ENCODE measurements at regions not wholly inside any gene's neighbourhood (a gene's known extent, or its start where the extent isn't known, plus 50 kb on each side); places are given as distances from the start of the nearest gene placed in this dataset.
"Not testable (repeated sequence)": the region's sequence is repeated elsewhere in the genome, so short reads cannot be mapped to it uniquely, and the experiment has no call there.

DNA sequence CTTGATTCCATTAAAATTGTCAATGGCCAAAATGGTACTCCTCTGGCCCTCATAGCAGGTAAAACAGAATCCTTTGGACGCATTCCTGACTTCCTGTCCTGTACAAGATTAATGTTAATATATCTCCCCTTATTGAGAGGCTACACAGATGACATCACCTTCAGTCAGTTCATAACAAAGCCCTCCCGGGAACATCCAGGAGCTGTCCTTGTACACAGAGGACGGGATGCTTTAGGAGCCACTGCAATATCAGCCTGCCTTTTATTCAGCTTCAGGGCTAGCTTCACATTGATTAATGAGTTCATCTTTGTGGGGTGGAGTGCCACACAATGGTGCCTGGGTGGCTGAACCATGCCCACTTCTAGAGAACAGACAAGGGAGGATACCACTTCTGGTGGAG is 235.1 kb downstream of the NRIP1 start:
- intact Hi-C loops (cut with micrococcal nuclease) = no loop called here
- Mint-ChIP-seq H3K9me3 (no peaks in the 10 kb centered on the region), H3K4me1 (ENCODE audit: low read depth) (no peaks in the 10 kb centered on the region), H3K27ac (no peak overlapping the region), H3K4me3 (no peak overlapping the region), H3K36me3 (ENCODE audit: low read depth) (no peaks in the 10 kb centered on the region), H3K27me3 (no peaks in the 10 kb centered on the region)

DNA sequence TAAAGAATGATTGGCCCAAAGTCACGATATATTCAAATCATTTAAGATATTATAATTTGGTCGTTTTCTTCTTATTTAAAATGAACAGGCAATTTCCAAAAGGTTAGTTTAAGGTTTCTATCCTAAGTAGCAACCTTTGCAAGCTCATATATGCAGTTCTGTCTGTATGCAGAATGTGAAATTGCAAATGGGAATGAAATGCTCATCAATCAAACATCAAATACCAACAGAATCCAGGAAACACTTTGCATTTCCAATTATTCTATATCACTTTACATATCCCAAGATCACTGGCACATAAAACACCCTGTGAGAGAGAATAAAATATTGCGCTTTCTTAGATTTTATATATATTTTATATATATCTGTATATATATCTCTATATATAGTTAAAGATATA is 237.3 kb downstream of the NRIP1 start:
- no peaks in the 10 kb centered on the region for H3K36me3 Mint-ChIP-seq (ENCODE audit: low read depth)
- no peaks in the 10 kb centered on the region for H3K27me3 Mint-ChIP-seq
- no peak overlapping the region for H3K27ac Mint-ChIP-seq
- intact Hi-C loops (cut with micrococcal nuclease) = no loop called here
- H3K4me1 Mint-ChIP-seq (ENCODE audit: low read depth) = no peaks in the 10 kb centered on the region
- no peak overlapping the region for H3K4me3 Mint-ChIP-seq
- H3K9me3 Mint-ChIP-seq = no peaks in the 10 kb centered on the region

DNA sequence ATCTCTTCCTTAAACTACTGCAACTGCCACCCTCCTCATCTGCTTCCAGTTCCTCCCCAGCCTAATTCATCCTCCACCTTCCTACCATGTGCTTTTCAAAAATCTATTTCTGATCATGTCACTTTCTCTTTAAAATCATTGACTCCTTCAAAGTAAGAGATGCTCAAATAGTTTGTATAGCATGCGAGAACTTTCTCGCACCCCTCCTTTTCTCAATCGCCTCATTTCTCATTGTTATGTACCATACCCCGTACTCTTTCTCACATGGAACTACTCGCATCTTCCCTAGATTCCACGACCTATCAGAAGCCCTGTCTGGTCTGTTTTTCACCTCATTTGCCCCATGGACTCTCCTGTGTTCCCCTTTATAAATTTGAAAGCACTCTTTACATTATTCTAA is 238.2 kb downstream of the NRIP1 start:
- Mint-ChIP-seq H3K27me3 (no peaks in the 10 kb centered on the region), H3K4me3 (no peak overlapping the region), H3K36me3 (ENCODE audit: low read depth) (no peaks in the 10 kb centered on the region), H3K9me3 (no peaks in the 10 kb centered on the region), H3K27ac (no peak overlapping the region), H3K4me1 (ENCODE audit: low read depth) (no peaks in the 10 kb centered on the region)
- intact Hi-C loops (cut with micrococcal nuclease) = no loop called here

DNA sequence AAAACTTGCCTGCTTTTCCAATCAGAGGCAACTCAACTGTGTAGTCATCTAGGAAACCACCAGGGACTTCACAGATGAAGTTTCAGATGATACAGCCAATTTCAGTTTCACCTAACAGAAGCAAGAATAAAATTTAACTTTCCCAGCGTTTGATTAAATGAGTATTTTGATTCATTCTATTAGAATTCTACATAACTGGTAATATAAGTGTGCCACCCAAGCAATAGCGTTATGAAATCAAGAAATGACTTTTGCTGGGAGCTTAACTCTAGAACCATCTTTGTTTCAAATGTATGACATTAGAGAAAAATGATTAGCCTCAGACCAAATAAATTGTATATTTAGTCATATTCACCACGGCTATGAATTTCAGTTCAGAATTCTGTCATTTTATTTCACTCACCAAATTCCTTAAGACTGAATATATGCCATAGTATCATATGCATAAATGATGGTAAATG is 239.3 kb downstream of the NRIP1 start:
- Mint-ChIP-seq H3K36me3 (ENCODE audit: low read depth) (no peaks in the 10 kb centered on the region), H3K9me3 (no peaks in the 10 kb centered on the region), H3K27me3 (no peaks in the 10 kb centered on the region), H3K4me3 (no peak overlapping the region), H3K4me1 (ENCODE audit: low read depth) (no peaks in the 10 kb centered on the region), H3K27ac (no peak overlapping the region)
- intact Hi-C loops (cut with micrococcal nuclease) = no loop called here

- Mint-ChIP-seq H3K27ac (no peak overlapping the region), H3K27me3 (no peaks in the 10 kb centered on the region), H3K4me1 (ENCODE audit: low read depth) (no peaks in the 10 kb centered on the region), H3K4me3 (no peak overlapping the region), H3K9me3 (no peaks in the 10 kb centered on the region), H3K36me3 (ENCODE audit: low read depth) (no peaks in the 10 kb centered on the region)
- intact Hi-C loops (cut with micrococcal nuclease) = no loop called here
Observed at GRCh38 chr21:14824126-14824525, 240.7 kb downstream of the NRIP1 start.

GRCh38 chr21:14817311-14817710 is 247.5 kb downstream of the NRIP1 start:
- Mint-ChIP-seq H3K27ac (no peak overlapping the region), H3K27me3 (no peaks in the 10 kb centered on the region), H3K4me1 (ENCODE audit: low read depth) (no peaks in the 10 kb centered on the region), H3K36me3 (ENCODE audit: low read depth) (no peaks in the 10 kb centered on the region), H3K4me3 (no peak overlapping the region), H3K9me3 (peaks cover 7% of the 10 kb centered on the region)
- intact Hi-C loops (cut with micrococcal nuclease) = no loop called here

DNA sequence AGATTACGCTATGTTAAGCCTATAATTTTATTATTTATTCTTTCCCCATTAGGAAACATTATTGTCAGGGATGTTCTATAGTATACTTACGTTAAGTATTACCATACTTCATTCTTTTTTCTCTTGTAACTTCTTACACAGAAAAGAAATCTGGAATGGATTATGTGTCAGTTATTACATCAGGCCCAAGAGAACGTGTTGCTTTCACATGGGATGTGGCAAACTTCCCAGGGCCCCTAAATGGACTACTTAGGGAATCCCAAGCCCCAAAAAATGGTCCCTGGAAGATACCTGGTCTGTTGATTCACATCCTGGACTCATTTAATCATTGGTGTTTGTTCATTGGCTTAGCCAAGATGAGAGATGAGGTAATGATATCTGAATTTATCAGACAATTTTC is 249.8 kb downstream of the NRIP1 start:
- H3K9me3 Mint-ChIP-seq = peaks cover 17% of the 10 kb centered on the region
- H3K27ac Mint-ChIP-seq = no peak overlapping the region

GRCh38 chr21:14814282-14814681 is 250.5 kb downstream of the NRIP1 start:
- intact Hi-C loops (cut with micrococcal nuclease) = no loop called here
- no peak overlapping the region for H3K4me3 Mint-ChIP-seq
- H3K27ac Mint-ChIP-seq = no peak overlapping the region
- peaks cover 17% of the 10 kb centered on the region for H3K9me3 Mint-ChIP-seq
- no peaks in the 10 kb centered on the region for H3K36me3 Mint-ChIP-seq (ENCODE audit: low read depth)
- H3K4me1 Mint-ChIP-seq (ENCODE audit: low read depth) = no peaks in the 10 kb centered on the region
- H3K27me3 Mint-ChIP-seq = no peaks in the 10 kb centered on the region

More for the DNA sequence above, 249.8 kb downstream of the NRIP1 start:
- no peak overlapping the region for H3K4me3 Mint-ChIP-seq
- no peaks in the 10 kb centered on the region for H3K4me1 Mint-ChIP-seq (ENCODE audit: low read depth)
- H3K36me3 Mint-ChIP-seq (ENCODE audit: low read depth) = no peaks in the 10 kb centered on the region
- no peaks in the 10 kb centered on the region for H3K27me3 Mint-ChIP-seq
- intact Hi-C loops (cut with micrococcal nuclease) = no loop called here

DNA sequence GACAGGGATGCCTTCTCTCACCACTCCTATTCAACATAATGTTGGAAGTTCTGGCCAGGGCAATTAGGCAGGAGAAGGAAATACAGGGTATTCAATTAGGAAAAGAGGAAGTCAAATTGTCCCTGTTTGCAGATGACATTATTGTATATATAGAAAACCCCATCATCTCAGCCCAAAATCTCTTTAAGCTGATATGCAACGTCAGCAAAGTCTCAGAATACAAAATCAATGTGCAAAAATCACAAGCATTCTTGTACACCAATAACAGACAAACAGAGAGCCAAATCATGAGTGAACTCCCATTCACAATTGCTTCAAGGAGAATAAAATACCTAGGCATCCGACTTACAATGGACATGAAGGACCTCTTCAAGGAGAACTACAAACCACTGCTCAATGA is 258.1 kb upstream of the SAMSN1 start:
- intact Hi-C loops (cut with micrococcal nuclease); H3K4me1 Mint-ChIP-seq (ENCODE audit: low read depth); H3K27me3 Mint-ChIP-seq; H3K27ac Mint-ChIP-seq; H3K36me3 Mint-ChIP-seq (ENCODE audit: low read depth); H3K4me3 Mint-ChIP-seq: not testable (repeated sequence)
- peaks cover 41% of the 10 kb centered on the region for H3K9me3 Mint-ChIP-seq

DNA sequence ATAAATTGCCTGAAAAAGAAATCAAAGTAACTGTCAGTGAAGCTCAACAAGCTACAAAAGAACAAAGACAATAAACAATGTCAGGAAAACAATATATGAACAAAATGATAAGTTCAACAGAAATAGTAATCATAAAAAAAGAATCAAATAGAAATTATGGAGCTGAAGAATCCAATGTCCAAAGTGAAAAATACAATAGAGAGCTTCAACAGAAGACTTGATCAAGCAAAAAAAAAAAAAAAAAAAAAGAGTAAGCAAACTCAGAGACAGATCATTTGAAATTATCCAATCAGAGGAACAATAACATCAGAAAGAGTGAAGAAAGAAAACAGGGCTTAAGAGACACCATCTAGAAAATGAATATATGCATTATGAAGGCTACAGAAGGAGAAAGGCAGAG is 251.4 kb upstream of the SAMSN1 start:
- Mint-ChIP-seq H3K27ac (no peak overlapping the region), H3K4me3 (no peak overlapping the region), H3K27me3 (no peaks in the 10 kb centered on the region), H3K4me1 (ENCODE audit: low read depth) (no peaks in the 10 kb centered on the region), H3K9me3 (peaks cover 53% of the 10 kb centered on the region), H3K36me3 (ENCODE audit: low read depth) (no peaks in the 10 kb centered on the region)
- intact Hi-C loops (cut with micrococcal nuclease) = no loop called here

DNA sequence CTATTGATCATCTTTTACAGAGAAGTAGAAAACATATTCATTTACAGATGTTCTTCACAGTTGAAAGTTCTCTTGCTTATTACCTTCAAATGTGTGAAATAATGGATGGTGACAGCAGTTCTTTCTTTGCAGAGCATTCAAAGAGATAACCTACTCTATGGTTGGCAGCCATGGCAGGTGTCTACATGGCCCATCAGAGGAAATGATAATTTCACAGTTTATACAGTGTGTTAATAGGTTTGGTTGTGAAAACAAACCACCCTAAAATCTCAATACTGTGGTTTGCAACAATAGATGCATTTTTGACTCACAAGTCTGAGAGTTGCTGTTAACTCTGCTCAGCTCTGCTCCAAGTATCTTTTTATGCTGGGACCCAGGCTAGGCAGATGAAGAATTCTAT is 241.2 kb upstream of the SAMSN1 start:
- Mint-ChIP-seq H3K27me3 (no peaks in the 10 kb centered on the region), H3K27ac (no peak overlapping the region), H3K4me3 (no peak overlapping the region), H3K36me3 (ENCODE audit: low read depth) (no peaks in the 10 kb centered on the region), H3K4me1 (ENCODE audit: low read depth) (no peaks in the 10 kb centered on the region), H3K9me3 (no peaks in the 10 kb centered on the region)
- intact Hi-C loops (cut with micrococcal nuclease) = no loop called here

DNA sequence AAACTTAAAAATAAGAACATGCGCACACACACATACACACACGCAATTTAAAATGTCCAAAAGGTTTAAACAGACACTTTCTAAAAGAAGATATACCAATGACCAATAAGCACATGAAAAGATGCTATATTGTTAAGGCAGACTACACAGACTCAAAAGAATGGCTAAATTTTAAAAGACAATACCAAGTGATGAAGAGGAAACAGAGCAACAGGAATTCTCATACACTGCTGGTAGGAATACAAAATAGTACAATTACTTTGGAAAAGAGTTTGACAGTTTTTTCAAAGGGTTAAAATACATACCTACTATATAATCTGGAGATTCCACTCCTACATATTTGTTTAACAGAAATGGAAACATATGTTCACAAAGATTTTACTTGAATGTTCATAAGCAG is 239.6 kb upstream of the SAMSN1 start:
- Mint-ChIP-seq H3K27ac (no peak overlapping the region), H3K9me3 (peaks cover 12% of the 10 kb centered on the region), H3K27me3 (no peaks in the 10 kb centered on the region), H3K36me3 (ENCODE audit: low read depth) (no peaks in the 10 kb centered on the region), H3K4me1 (ENCODE audit: low read depth) (no peaks in the 10 kb centered on the region), H3K4me3 (no peak overlapping the region)
- intact Hi-C loops (cut with micrococcal nuclease) = no loop called here

- no peaks in the 10 kb centered on the region for H3K27me3 Mint-ChIP-seq
- peaks cover 9% of the 10 kb centered on the region for H3K4me1 Mint-ChIP-seq (ENCODE audit: low read depth)
- intact Hi-C loops (cut with micrococcal nuclease) = loop anchor here (1.0 to 10.0 kb wide), 4 partner anchors 329 to 711 kb away; no protein-coding TSS in a partner anchor
- peaks cover 9% of the 10 kb centered on the region for H3K9me3 Mint-ChIP-seq
- no peak overlapping the region for H3K4me3 Mint-ChIP-seq
- H3K27ac Mint-ChIP-seq = no peak overlapping the region
- no peaks in the 10 kb centered on the region for H3K36me3 Mint-ChIP-seq (ENCODE audit: low read depth)
Observed at GRCh38 chr21:14773777-14774345, 227.7 kb upstream of the SAMSN1 start.

GRCh38 chr21:14771593-14771992 is 225.5 kb upstream of the SAMSN1 start:
- intact Hi-C loops (cut with micrococcal nuclease) = loop anchor here (10.0 kb wide), 2 partner anchors 327 to 713 kb away; no protein-coding TSS in a partner anchor
- Mint-ChIP-seq H3K36me3 (ENCODE audit: low read depth) (no peaks in the 10 kb centered on the region), H3K4me1 (ENCODE audit: low read depth) (peaks cover 9% of the 10 kb centered on the region), H3K27ac (no peak overlapping the region), H3K9me3 (no peaks in the 10 kb centered on the region), H3K4me3 (no peak overlapping the region), H3K27me3 (no peaks in the 10 kb centered on the region)

DNA sequence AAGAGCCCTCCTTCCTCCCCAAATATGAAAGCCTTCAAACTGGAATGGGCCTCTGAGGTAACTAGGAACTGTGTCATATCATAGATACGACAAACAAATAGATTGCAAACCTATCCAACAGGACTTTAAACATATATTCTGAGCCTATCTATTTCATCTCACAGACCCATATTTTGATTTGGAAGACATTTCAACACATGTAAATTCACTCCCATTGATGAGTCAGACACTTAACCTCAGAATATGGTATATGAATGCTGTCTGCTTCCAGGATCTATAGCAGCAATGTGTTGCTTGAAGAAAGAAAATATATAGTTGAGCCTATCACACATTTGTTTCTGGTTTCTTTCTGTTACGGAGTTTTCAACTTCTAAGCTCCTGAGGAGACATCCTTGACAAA is 221.9 kb upstream of the SAMSN1 start:
- Mint-ChIP-seq H3K4me3 (no peak overlapping the region), H3K27ac (no peak overlapping the region), H3K36me3 (ENCODE audit: low read depth) (no peaks in the 10 kb centered on the region), H3K9me3 (peaks cover 9% of the 10 kb centered on the region), H3K27me3 (no peaks in the 10 kb centered on the region), H3K4me1 (ENCODE audit: low read depth) (no peaks in the 10 kb centered on the region)
- intact Hi-C loops (cut with micrococcal nuclease) = loop anchor here (10.0 kb wide), 1 partner anchor 297 kb away; the partner anchor contains the start of gene NRIP1

All from dendritic cell treated with granulocyte-macrophage colony-stimulating factor and Interleukin-4, amounts not matched to agents 40 ng/mL and 50 ng/mL, for 4 days (primary cell).